Stimulated activated CD8-positive, alpha-beta memory T cell treated with anti-CD3 and anti-CD28 coated beads, Interleukin-15, amount 100 ng/mL, for 4 hours (primary cell): ENCODE measurements at regions not wholly inside any gene's neighbourhood (a gene's known extent, or its start where the extent isn't known, plus 50 kb on each side); places are given as distances from the start of the nearest gene placed in this dataset.
"Not testable (repeated sequence)": the region's sequence is repeated elsewhere in the genome, so short reads cannot be mapped to it uniquely, and the experiment has no call there.

Experiments used
- DNase-seq, 2 donors: peaks; one replicate each; pipeline ENCODE4 v3.0.0-alpha.2; 2020; ENCODE audit warnings: low read depth in 2 of 2

DNA sequence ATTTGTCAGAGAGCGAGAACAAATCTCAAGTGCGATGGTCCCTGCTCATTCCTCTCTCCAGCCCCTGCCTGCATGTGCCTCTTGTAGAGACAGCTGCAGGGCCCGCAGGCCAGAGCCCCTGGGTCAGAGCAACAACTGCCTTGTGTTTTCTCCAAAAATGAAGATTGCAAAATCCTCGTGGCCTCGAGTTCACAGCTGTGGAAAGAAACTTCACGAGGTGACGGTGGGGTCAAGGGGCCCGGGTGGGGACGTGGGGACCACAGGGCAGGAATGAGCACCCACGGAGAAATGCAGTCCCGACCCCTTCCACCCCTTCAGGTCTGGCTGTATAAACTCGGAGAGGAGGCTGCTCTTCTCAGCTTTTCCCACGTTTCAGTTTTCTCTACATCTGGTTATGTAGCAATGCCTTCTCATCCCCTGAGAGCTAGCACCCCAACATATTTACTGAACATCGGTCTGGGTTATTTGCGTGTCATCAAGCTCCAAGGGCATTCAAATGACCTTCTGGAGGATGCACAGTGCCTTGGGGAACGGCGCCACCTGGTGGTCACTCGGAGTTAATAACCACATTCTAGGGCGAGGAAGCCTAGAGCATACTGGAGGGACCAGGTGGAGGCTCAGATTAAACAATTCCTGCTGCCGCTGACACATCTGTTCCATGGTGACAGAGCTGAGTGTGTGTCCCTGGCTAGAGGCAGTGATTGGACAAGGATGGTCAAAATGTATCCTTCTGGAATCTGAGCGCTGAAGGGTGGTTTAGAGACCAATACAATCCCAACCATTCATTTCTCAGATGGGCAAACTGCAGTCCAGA, 91.4 kb upstream of the CYRIA start:
- peak; percentile 6 to 14 for DNase-seq

DNA sequence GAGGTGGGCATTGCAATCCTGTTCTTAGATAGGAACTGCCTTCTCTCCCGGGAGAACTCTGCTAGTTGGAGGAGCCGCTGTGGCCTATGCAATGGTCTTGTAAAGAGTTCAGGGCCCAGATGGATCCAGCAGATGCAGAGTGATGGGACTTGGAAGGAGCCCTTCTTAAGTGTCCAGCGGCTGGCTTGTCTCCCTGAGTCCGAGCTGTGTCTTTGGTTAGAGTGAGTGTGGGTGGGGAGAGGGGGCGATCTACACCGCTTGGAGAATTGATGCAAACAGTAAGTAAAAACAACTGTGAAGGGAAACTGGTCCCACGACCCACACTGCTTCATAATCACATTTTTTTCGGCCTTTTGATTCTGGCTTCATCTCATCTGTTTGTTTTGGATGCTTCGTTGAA, 89.8 kb upstream of the CYRIA start:
- no peak for DNase-seq

GRCh38 chr2:16753025-16753424, 87.4 kb upstream of the CYRIA start:
- DNase-seq: not testable (repeated sequence)

DNA sequence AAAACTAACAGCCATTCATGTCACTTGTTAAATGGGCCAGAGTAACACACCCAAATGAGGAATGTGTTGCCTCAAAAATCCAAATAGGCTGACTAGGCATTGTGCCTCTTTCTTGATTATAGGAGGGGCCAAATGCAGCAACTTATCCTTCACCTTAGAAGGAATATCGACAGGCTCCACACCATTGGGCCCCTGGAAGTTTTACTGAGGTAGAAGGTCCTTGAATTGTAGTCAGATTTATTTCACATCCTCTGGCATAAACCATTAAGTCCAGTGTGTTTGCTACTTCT, 85.2 kb upstream of the CYRIA start:
- DNase-seq: not testable (repeated sequence)

DNA sequence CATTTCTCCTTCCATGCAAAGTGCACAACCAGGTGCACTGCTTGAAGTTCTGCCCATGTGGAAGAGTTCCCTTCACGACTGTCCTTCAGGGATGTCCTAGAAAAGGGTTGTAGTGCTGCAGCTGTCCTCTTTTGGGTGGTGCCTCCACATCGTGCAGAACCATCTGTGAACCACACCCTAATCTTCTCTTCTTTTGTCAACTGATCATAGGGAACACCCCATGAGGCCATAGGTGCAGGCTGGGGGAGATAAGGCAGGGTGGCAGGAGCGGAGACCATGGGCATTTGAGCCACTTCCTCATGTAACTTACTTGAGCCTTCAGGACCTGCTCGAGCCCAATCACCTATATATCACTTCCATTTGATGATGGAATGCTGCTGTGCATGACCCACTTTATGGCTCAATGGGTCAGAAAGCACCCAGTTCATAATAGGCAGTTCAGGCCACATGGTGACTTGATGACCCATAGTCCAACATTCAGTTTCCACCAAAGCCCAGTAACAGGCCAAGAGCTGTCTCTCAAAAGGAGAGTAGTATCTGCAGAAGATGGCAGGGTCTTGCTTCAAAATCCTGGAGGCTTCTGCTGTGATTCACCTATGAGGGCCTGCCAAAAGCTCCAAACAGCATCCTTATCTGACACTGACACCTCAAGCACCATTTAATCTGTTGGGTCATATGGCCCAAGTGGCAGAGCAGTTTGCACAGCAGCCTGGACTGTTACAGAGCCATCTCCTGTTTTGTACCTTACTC, 84.7 kb upstream of the CYRIA start:
- DNase-seq: no peak

DNA sequence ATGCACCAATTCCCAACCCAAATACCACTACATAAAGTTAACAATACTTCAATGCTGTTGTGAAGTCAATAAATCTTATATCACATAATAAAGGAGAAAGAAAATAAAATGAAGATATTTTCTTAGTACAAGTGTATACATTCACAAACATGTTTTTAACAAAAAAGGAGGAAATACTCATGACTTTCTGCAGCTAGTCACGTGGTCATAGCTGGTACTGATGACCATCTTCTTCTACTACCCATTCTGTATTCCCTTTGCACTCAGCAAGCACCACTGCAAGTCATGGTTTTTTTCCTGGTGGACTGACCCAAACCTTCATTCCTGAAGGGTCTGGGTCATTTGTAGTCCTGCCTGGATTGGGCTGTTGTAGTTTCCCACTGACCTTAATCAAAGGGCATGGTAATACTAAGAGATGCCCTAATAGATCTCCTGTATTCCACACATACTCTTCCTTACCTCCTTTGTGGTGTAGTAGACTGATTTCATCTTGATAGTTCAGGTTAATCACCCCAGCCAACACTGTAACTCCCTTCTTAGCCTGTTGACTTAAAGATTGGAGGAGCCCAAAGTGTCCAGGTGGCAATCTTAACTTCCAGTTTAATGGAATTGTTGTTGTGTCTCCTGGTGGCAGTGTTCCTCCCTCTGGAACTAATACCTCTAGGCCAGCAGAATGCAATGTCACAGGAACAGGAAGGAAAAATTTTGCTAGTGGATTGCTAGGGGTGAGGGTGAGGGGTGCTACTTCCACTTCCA, 83.1 kb upstream of the CYRIA start:
- DNase-seq: not testable (repeated sequence)

DNA sequence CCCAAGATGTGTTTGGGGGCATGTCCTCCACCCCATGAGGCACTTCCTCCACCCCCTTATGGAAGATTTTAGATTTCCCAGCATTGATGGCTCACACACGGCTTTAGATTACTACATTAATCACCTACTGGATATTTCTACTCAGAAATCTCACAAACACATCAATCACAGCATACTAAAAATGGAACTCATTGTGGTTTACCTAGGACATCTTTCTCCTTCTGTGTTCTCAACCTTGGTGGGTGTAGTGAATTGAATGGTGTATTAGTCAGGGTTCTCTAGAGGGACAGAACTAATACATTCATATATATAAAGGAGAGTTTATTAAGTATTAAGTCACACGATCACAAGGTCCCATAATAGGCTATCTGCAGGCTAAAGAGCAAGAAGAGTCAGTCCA, 82.1 kb upstream of the CYRIA start:
- DNase-seq: no peak

DNA sequence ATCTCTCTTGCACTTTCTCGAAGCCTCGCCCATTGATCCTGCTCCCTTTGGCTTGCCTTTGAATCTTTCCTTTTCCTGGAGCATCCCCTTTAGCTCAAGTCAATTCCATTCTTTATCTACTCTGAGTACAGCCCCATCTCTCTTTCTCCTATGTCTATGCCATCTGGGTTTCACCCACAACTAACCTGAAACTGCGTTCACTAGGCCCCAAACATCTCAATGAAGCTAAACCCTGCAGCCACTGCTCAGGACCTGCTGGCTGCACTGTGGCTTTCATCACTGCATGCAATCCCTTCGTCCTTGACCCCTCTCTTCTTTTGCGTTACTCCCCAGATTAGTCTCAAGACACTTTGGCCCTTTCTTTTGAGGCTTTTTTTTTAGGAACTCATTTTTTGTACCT, 81.6 kb upstream of the CYRIA start:
- DNase-seq: no peak

DNA sequence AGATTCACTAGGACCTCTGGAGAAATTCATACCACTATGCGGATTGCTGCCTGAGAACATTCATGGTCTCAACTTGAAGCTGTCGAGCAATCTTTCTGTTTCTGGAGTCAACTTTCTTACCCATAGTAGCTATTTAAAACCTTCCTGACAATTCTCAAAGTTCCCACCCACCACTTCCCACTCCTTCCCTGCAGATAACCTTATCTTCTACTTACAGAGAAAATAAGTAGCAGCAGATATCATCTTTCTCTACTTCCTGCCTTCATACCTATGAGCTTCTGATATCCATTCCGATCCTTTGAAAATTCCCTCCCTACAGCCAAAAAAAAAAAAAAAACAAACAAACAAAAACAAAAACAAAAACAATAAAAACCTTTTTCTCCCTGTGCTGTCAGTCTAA, 81.2 kb upstream of the CYRIA start:
- no peak for DNase-seq

DNA sequence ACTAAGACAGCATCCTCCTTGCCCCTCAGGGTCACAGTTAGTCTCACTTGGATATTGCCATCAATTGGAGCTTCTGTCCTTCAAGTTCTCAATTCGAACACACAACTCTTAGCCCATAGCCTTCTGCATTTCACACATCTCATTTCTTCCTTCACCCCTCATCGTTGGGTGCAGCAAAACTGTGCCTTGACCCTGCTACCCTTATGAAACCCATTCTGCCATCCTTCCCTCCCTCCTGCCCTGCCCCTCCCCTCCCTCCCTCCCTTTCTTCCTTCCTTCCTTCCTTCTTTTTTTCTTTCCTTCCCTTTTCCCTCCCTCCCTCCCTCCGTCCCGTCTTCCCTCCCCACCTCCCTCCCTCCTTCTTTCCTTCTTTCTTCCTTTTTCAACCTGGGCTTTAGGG, 80.7 kb upstream of the CYRIA start:
- no peak for DNase-seq

- DNase-seq: no peak
Observed at GRCh38 chr2:16745466-16745865, 79.8 kb upstream of the CYRIA start.

DNA sequence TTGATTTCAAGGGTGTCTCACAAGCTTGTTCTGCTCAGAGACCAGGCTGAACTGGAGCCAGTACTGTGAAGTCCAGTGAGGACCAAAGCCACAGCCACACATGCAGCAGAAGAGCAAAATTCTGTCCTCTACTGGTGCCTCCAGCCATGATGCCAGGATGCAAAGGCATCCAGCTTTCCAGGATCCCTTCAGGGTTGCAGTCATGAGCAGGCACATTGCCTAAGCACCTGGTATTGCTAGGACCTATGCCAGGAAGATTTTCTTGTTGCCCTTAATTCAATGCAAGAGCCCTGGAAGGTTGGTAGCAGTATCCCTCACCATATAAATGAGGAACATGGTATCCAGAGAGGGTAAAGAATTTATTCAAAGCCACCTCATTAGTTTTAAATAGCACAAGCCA, 78.9 kb upstream of the CYRIA start:
- no peak for DNase-seq

GRCh38 chr2:16742026-16742425, 76.4 kb upstream of the CYRIA start:
- DNase-seq: no peak

- DNase-seq: no peak
Observed at GRCh38 chr2:16741498-16741897, 75.9 kb upstream of the CYRIA start.

GRCh38 chr2:16739778-16740581, 74.3 kb upstream of the CYRIA start:
- no peak for DNase-seq

- DNase-seq: no peak
Observed at GRCh38 chr2:16738361-16739225, 73.0 kb upstream of the CYRIA start.

GRCh38 chr2:16737812-16738211, 72.2 kb upstream of the CYRIA start:
- no peak for DNase-seq

- DNase-seq: no peak
Observed at GRCh38 chr2:16736633-16737032, 71.0 kb upstream of the CYRIA start.

DNA sequence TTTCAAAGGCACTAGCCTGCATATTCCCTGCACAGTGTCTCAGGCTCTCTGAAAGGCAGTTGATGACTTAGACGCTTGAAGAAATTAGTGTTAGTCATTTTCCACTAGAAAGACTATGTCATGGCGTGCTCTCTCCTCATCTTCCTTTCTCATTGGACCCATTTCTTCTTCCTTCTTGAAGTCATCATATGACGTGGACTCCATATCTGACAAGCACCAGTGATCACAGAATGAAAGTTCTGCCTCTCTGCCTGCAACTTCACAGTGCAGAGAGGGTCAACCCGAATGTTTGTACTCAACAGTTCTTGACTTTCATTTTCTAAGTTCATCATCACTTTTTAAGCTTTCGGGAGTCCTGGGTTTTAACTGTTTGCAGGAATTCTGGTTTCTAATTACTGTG, 63.7 kb upstream of the CYRIA start:
- DNase-seq: no peak

DNA sequence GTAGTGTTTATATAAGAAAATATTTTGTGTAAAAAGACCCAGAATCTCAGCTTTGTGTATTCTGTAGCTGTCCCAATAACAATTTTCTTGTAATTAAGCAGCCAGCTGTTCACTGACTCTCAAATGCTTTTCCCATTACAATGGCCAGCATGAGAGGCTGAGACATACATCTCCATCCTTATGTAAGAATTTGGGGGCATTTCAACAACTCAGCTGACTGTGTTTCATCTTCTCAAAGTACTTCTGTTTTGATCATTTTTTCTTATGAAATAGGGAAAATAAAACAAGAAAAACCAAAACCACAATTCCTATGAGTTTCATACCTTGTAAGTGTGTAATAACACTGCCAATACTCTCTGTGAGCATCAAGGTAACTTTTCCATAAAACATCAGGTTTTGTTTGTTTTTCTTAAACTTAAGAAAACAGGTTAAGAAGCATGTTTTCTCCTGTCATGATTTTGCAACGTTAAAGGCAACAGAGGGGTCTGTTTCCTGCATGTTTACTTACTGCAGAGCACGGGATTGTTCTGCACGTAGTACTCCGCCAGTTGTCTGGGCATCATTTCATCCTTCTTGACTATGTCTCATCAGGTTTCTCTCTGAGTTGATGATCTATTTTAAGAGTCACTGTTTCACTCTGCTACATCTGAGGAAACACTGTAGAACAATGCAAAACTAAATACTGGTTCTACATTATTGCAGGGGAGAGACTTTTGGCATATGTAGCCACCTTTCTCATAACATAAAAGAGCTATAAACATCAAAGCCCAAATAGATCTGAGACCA, 62.9 kb upstream of the CYRIA start:
- DNase-seq: no peak
